Sigmoid colon (tissue), 4 donors: ENCODE measurements at regions not wholly inside any gene's neighbourhood (a gene's known extent, or its start where the extent isn't known, plus 50 kb on each side); places are given as distances from the start of the nearest gene placed in this dataset.

Source experiments
- CTCF ChIP-seq, 4 experiments: fragments of 450-650 bp in 3 of 4; fragments of 200-600 bp in 1 of 4; IDR thresholded peaks; one replicate each; pipeline ENCODE4 v1.5.1; 2016 to 2019; ENCODE audit warnings: antibody characterized with exemption in 4 of 4, mild to moderate bottlenecking in 3 of 4, moderate library complexity in 2 of 4
- EP300 ChIP-seq, 4 donors: sonication (generic); formaldehyde crosslinking; IDR thresholded peaks; one replicate each; pipeline ENCODE4 v1.6.1; 2017; ENCODE audit warnings: antibody characterized with exemption in 4 of 4
- POLR2A ChIP-seq, 2 donors: fragments of 450-650 bp; IDR thresholded peaks; one replicate each; pipeline ENCODE4 v1.6.1; 2016; ENCODE audit warnings: antibody characterized with exemption in 2 of 2, mild to moderate bottlenecking in 2 of 2, moderate library complexity in 2 of 2
- POLR2AphosphoS5 ChIP-seq, 4 donors: sonication (generic); formaldehyde crosslinking; IDR thresholded peaks; one replicate each; pipeline ENCODE4 v1.6.1; 2017; ENCODE audit warnings: antibody characterized with exemption in 4 of 4

DNA sequence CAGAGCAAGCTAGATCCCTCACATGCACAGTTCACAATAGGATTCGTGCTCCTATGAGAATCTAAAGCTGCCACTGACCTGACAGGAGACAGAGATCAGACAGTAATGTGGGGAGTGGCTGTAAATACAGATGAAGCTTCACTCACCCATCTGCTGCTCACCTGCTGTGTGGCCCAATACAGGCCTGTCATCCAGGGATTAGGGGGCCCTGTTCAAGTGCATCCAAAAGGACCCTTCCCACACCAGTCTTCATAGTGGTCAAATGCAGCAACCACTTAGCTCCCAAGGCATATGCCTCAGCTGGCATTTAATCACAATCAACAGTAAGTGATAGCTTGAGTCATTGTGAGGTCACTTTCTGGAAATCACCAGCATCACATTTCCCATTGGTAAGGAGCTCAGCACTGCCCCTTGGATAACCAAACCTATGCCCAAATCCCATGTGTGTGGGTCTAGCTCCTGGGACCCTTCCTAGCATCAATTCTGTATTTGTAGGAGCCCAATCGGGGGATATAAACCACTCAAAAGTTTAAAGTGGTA lies 65.6 kb downstream of the OR4C45 start:
- TF ChIP-seq CTCF (IDR thresholded peaks at IDR 0.05) (no peak), POLR2A (IDR thresholded peaks at IDR 0.05) (no peak), POLR2AphosphoS5 (IDR thresholded peaks at IDR 0.05) (no peak), EP300 (IDR thresholded peaks at IDR 0.05) (no peak)
